HepG2 (cell line): ENCODE measurements at regions not wholly inside any gene's neighbourhood (a gene's known extent, or its start where the extent isn't known, plus 50 kb on each side); places are given as distances from the start of the nearest gene placed in this dataset.

Experiments used
- ATAC-seq: fragments of 200-7000 bp; cut with Tn5 transposase; 3 replicates; pipeline ENCODE4 v1.9.1; 2020; ENCODE audit warnings: mild to moderate bottlenecking, moderate library complexity
- BruUV-seq: library from RNA; stranded (reverse); fragments of 400-500 nt; replicated peaks from 2 replicates; lab custom pipeline; 2021; lab: Mats Ljungman, UMichigan
- CTCF ChIA-PET: fragments of 300-600 bp; formaldehyde crosslinking; extraction: SDS; loops from one replicate; lab custom pipeline; 2021; ENCODE audit warnings: low total read pairs, inconsistent platforms, low intra/inter-chr PET ratio; lab: Yijun Ruan, JAX
- POLR2A ChIA-PET: fragments of 350-600 bp; sonication (Branson Sonifier 250); formaldehyde crosslinking; loops from one replicate; lab custom pipeline; 2020; ENCODE audit warnings: antibody characterized with exemption, inconsistent platforms; lab: Yijun Ruan, JAX
- DNase-seq: peaks from one replicate; pipeline ENCODE4 v3.0.0-alpha.2; 2015; ENCODE audit warnings: low spot score
- FAIRE-seq: peaks from 3 replicates; lab custom pipeline; 2011; peaks lifted over from hg19 to GRCh38; lab: Jason Lieb, UNC
- H2AFZ ChIP-seq: one replicate; pipeline ENCODE4 v1.6.1; 2011; ENCODE audit warnings: low read length, inconsistent platforms
- H3K27ac ChIP-seq: fragments of 300-600 bp; 3 replicates; pipeline ENCODE4 v1.8.0; 2011; ENCODE audit warnings: mixed run types, mild to moderate bottlenecking, mixed read lengths, low read length, inconsistent platforms; ENCODE audit not compliant: insufficient read depth; ENCODE audit errors: extremely low read length
- H3K27me3 ChIP-seq, 2 experiments: fragments of 200-600 bp in 1 of 2; 2 replicates in 1 of 2; 3 replicates in 1 of 2; pipeline versions ENCODE4 v1.6.0 to v1.8.0; 2011; ENCODE audit warnings: low read length in 2 of 2, mild to moderate bottlenecking in 2 of 2, moderate library complexity in 2 of 2, inconsistent platforms in 1 of 2; ENCODE audit not compliant: insufficient read depth in 2 of 2, control insufficient read depth in 1 of 2
- H3K36me3 ChIP-seq, 2 experiments: fragments of 200-600 bp in 1 of 2; replicated peaks in 1 of 2; 2 replicates in 1 of 2; 3 replicates in 1 of 2; pipeline versions ENCODE4 v1.5.1 to v1.8.0; 2011; ENCODE audit warnings: low read length in 2 of 2, inconsistent platforms in 1 of 2; ENCODE audit not compliant: insufficient read depth in 2 of 2, control insufficient read depth in 1 of 2
- H3K4me1 ChIP-seq: 2 replicates; pipeline ENCODE4 v1.5.1; 2012; ENCODE audit warnings: low read length, inconsistent platforms; ENCODE audit not compliant: insufficient read depth
- H3K4me2 ChIP-seq: 2 replicates; pipeline ENCODE4 v1.6.0; 2011; ENCODE audit warnings: low read depth, low read length, inconsistent platforms
- H3K4me3 ChIP-seq, 3 experiments: fragments of 200-600 bp in 1 of 3; sonication (generic), shearing (Covaris generic) in 1 of 3; replicated peaks in 1 of 3; 2 replicates each; pipeline ENCODE4 v1.5.1; 2011 to 2016; ENCODE audit warnings: low read length in 3 of 3, inconsistent platforms in 2 of 3, low read depth in 2 of 3, mild to moderate bottlenecking in 2 of 3, control low read depth in 1 of 3, mixed read lengths in 1 of 3; ENCODE audit not compliant: insufficient read depth in 1 of 3
- H3K79me2 ChIP-seq: one replicate; pipeline ENCODE4 v1.6.1; 2011; ENCODE audit warnings: low read length, inconsistent platforms; ENCODE audit not compliant: insufficient read depth
- H3K9ac ChIP-seq: 2 replicates; pipeline ENCODE4 v1.6.0; 2011; ENCODE audit warnings: mild to moderate bottlenecking, low read depth, low read length, inconsistent platforms; ENCODE audit not compliant: insufficient read depth
- H3K9me3 ChIP-seq: 2 replicates; pipeline ENCODE4 v1.5.1; 2012; ENCODE audit warnings: mild to moderate bottlenecking, low read length
- H4K20me1 ChIP-seq: 2 replicates; pipeline ENCODE4 v1.6.0; 2011; ENCODE audit warnings: inconsistent platforms, mild to moderate bottlenecking, low read length, moderate library complexity; ENCODE audit not compliant: insufficient read depth
- EP300 ChIP-seq, 3 experiments: sonication (generic) in 1 of 3; formaldehyde crosslinking in 1 of 3; IDR thresholded peaks; 2 replicates each; pipeline versions ENCODE4 v1.5.1 to v1.6.1; 2011 to 2020; ENCODE audit warnings: low read depth in 2 of 3, low read length in 2 of 3, borderline replicate concordance in 1 of 3, improper control_type of control experiment in 1 of 3, mild to moderate bottlenecking in 1 of 3, missing genetic modification reagents in 1 of 3, moderate library complexity in 1 of 3
- FOSL2 ChIP-seq: sonication (generic); formaldehyde crosslinking; IDR thresholded peaks from 2 replicates; pipeline ENCODE4 v1.4.0; 2020; ENCODE audit warnings: missing genetic modification reagents
- JUNB ChIP-seq: sonication (generic); formaldehyde crosslinking; IDR thresholded peaks from 2 replicates; pipeline ENCODE4 v1.8.0; 2022; ENCODE audit warnings: missing genetic modification reagents, mild to moderate bottlenecking, borderline replicate concordance
- ZNF317 ChIP-seq: sonication (generic); formaldehyde crosslinking; IDR thresholded peaks from 2 replicates; pipeline ENCODE4 v1.5.0; 2020; ENCODE audit warnings: mild to moderate bottlenecking, missing genetic modification reagents
- ZNF777 ChIP-seq: sonication (generic); formaldehyde crosslinking; IDR thresholded peaks from 2 replicates; pipeline ENCODE4 v1.4.0; 2020; ENCODE audit warnings: missing genetic modification reagents
- WGBS: methylation state at CpG from one replicate; pipeline ENCODE4 v1.1.6; 2017; ENCODE audit warnings: low lambda C conversion rate; 5-methylcytosine and 5-hydroxymethylcytosine counted together
- in situ Hi-C: cut with HindIII; loops from 2 replicates; pipeline ENCODE4 v1.10.0; 2017; ENCODE audit warnings: low pct_unique_long_range_greater_than_20kb; ENCODE audit not compliant: extremely low pct_ligation_motif_present
- intact Hi-C: fragments of 100-400 bp; cut with micrococcal nuclease; formaldehyde crosslinking; loops from one replicate; pipeline ENCODE4 v1.10.0; 2022; ENCODE audit not compliant: unreplicated experiment
- TF ChIP-seq, protein P1 (sequence below): sonication (generic); formaldehyde crosslinking; IDR thresholded peaks from 2 replicates; pipeline ENCODE4 v1.5.0; 2020; ENCODE audit warnings: mild to moderate bottlenecking, missing genetic modification reagents, borderline replicate concordance
- TF ChIP-seq, protein P2 (sequence below), 2 experiments: sonication (generic) in 1 of 2; formaldehyde crosslinking in 1 of 2; IDR thresholded peaks; 2 replicates each; pipeline versions ENCODE4 v1.4.0 to v1.6.1; 2016 to 2020; ENCODE audit warnings: borderline replicate concordance in 1 of 2, low read depth in 1 of 2, mild to moderate bottlenecking in 1 of 2, missing genetic modification reagents in 1 of 2

DNA sequence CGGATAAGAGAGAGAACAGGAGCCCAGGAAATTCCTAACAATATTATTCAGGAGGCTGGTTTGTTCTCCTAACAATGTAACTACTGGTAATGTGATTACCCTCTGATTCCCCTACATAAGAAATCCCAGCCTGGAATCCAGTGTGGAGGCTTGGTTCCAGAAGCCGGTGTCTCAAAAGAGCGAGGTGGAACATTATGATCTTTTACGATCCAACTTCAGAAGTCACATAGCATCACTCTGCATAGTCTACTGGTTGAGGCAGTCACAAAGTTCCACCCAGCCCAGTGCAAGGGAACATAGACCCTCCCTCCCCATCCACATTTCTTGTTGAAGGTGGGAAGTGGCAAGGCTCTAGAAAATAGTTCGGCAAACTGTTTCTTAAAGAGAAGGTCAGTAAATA is 81.6 kb upstream of the GALNT15 start (continued):
- TF ChIP-seq, protein P1, sequence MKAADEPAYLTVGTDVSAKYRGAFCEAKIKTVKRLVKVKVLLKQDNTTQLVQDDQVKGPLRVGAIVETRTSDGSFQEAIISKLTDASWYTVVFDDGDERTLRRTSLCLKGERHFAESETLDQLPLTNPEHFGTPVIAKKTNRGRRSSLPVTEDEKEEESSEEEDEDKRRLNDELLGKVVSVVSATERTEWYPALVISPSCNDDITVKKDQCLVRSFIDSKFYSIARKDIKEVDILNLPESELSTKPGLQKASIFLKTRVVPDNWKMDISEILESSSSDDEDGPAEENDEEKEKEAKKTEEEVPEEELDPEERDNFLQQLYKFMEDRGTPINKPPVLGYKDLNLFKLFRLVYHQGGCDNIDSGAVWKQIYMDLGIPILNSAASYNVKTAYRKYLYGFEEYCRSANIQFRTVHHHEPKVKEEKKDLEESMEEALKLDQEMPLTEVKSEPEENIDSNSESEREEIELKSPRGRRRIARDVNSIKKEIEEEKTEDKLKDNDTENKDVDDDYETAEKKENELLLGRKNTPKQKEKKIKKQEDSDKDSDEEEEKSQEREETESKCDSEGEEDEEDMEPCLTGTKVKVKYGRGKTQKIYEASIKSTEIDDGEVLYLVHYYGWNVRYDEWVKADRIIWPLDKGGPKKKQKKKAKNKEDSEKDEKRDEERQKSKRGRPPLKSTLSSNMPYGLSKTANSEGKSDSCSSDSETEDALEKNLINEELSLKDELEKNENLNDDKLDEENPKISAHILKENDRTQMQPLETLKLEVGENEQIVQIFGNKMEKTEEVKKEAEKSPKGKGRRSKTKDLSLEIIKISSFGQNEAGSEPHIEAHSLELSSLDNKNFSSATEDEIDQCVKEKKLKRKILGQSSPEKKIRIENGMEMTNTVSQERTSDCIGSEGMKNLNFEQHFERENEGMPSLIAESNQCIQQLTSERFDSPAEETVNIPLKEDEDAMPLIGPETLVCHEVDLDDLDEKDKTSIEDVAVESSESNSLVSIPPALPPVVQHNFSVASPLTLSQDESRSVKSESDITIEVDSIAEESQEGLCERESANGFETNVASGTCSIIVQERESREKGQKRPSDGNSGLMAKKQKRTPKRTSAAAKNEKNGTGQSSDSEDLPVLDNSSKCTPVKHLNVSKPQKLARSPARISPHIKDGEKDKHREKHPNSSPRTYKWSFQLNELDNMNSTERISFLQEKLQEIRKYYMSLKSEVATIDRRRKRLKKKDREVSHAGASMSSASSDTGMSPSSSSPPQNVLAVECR (CRISPR knock-in tag), result no peak
- no peak for TF ChIP-seq ZNF317 (CRISPR knock-in tag)
- no peak for TF ChIP-seq ZNF777 (CRISPR knock-in tag)

DNA sequence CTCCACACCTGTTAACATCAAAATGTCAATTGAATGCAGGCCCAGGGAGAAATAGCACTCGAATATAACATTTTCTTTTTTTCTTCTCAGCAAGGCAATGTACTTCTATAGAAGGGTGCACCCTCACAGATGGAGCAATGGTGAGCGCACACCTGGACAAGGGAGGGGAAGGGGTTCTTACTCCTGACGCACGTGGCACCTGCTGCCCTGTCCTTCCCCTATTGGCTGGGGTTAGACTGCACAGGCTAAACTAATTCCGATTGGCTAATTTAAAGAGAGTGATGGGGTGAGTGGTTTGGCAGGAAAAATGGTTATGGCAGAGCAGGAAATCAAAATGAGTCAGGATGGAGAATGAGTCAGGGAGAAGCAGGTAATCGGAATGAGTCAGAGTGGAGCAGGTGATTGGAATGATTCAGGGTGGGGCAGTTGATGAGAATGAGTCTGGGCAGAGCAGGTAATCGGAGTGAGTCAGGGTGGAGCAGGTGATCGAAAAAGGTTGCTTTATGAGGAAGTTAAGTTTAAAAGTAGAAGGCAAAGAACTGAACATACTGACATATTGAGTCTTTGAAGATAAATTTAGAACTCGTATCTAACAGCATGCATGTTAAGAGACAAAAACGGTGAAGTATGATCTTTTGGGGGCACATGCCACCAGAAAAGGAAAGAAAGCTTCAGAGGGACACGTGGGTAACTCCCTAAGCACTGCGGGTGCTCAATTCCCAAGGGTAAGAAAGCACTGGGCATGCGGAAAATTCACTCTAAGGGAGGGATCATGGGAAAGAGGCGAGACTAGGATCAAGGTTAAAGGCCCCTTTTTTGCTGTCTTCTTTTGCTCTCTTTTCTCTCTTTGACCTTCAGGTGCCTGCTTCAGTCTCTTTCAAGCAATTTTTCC is 72.9 kb upstream of the GALNT15 start:
- no peak overlapping the region for H3K4me3 ChIP-seq
- H3K9me3 ChIP-seq, result no peaks in the 10 kb centered on the region
- CTCF ChIA-PET, result no interaction called here
- POLR2A ChIA-PET, result no interaction called here
- DNase-seq, result peak; percentile 49
- no peaks in the 10 kb centered on the region for H3K79me2 ChIP-seq
- in situ Hi-C loops, result no loop called here
- ATAC-seq, result no peak
- TF ChIP-seq, protein P2, sequence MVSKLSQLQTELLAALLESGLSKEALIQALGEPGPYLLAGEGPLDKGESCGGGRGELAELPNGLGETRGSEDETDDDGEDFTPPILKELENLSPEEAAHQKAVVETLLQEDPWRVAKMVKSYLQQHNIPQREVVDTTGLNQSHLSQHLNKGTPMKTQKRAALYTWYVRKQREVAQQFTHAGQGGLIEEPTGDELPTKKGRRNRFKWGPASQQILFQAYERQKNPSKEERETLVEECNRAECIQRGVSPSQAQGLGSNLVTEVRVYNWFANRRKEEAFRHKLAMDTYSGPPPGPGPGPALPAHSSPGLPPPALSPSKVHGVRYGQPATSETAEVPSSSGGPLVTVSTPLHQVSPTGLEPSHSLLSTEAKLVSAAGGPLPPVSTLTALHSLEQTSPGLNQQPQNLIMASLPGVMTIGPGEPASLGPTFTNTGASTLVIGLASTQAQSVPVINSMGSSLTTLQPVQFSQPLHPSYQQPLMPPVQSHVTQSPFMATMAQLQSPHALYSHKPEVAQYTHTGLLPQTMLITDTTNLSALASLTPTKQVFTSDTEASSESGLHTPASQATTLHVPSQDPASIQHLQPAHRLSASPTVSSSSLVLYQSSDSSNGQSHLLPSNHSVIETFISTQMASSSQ (IDR thresholded peaks at IDR 0.05; ENCODE audit: low read depth), result no peak
- TF ChIP-seq, protein P2 (CRISPR knock-in tag; IDR thresholded peaks at IDR 0.05; ENCODE audit: borderline replicate concordance), result no peak
- TF ChIP-seq JUNB (CRISPR knock-in tag) (peak; percentile 46; the same call in 1 of the 2 replicates), EP300 (IDR thresholded peaks at IDR 0.05; ENCODE audit: low read depth in 2 of 2, low read length in 2 of 2) (peak in 1 of 2 experiments; percentile 11; a peak in 1 of 4 replicates), EP300 (CRISPR knock-in tag; IDR thresholded peaks at IDR 0.05; ENCODE audit: borderline replicate concordance) (no peak), FOSL2 (CRISPR knock-in tag) (peak; percentile 77)
- H3K27ac ChIP-seq, result no peak overlapping the region
- H3K4me1 ChIP-seq, result peaks cover 22% of the 10 kb centered on the region
- no TSS peak for BruUV-seq
- H3K4me2 ChIP-seq, result no peak overlapping the region
- WGBS, result 43% methylated on average over 14 of the region's 14 CpGs
- H3K27me3 ChIP-seq, result no peaks in the 10 kb centered on the region
- FAIRE-seq, result no peak
- no peaks in the 10 kb centered on the region for H3K36me3 ChIP-seq
- H4K20me1 ChIP-seq, result no peaks in the 10 kb centered on the region
- H3K9ac ChIP-seq, result no peak overlapping the region
- H2AFZ ChIP-seq, result no peak overlapping the region
- intact Hi-C loops, result loop anchor here (2.0 kb wide), 1 partner anchor 45 kb away; no protein-coding TSS in a partner anchor
